Thyroid gland (tissue), 4 donors: ENCODE measurements at regions not wholly inside any gene's neighbourhood (a gene's known extent, or its start where the extent isn't known, plus 50 kb on each side); places are given as distances from the start of the nearest gene placed in this dataset.

Experiments used
- DNase-seq, 2 donors: peaks; one replicate each; pipeline ENCODE4 v3.0.0-alpha.2; 2019
- H3K27ac ChIP-seq, 3 donors: fragments of 200-600 bp; sonication (generic); 1 replicate in 2 of 3; 2 replicates in 1 of 3; pipeline ENCODE4 v1.5.1; 2016 to 2019; ENCODE audit warnings: mild to moderate bottlenecking in 1 of 3, moderate library complexity in 1 of 3
- H3K27me3 ChIP-seq: fragments of 200-600 bp; sonication (generic); one replicate; pipeline ENCODE4 v1.5.1; 2019
- H3K36me3 ChIP-seq, 2 donors: fragments of 200-600 bp; sonication (generic); one replicate each; pipeline ENCODE4 v1.5.1; 2016 to 2019
- H3K4me1 ChIP-seq, 2 donors: fragments of 200-600 bp; sonication (generic); one replicate each; pipeline ENCODE4 v1.5.1; 2017 to 2019
- H3K4me3 ChIP-seq, 3 donors: fragments of 200-600 bp; sonication (generic); replicated peaks in 1 of 3; 1 replicate in 2 of 3; 2 replicates in 1 of 3; pipeline ENCODE4 v1.5.1; 2016; ENCODE audit warnings: mild to moderate bottlenecking in 1 of 3
- H3K9me3 ChIP-seq: fragments of 200-600 bp; sonication (generic); one replicate; pipeline ENCODE4 v1.5.1; 2017
- POLR2A ChIP-seq, 2 donors: fragments of 450-650 bp; IDR thresholded peaks; one replicate each; pipeline ENCODE4 v1.6.1; 2017; ENCODE audit warnings: antibody characterized with exemption in 2 of 2, mild to moderate bottlenecking in 2 of 2, moderate library complexity in 1 of 2
- WGBS, 2 donors: methylation state at CpG; one replicate each; pipeline ENCODE4 v1.1.5; 2017; 5-methylcytosine and 5-hydroxymethylcytosine counted together
- intact Hi-C: fragments of 100-400 bp; cut with DNase I; formaldehyde crosslinking; loops from one replicate; pipeline ENCODE4 v1.15.1; 2023
- TF ChIP-seq, protein P1 (sequence below), 6 experiments: fragments of 200-600 bp in 3 of 6; fragments of 450-650 bp in 3 of 6; sonication (generic) in 3 of 6; IDR thresholded peaks; one replicate each; pipeline ENCODE4 v1.5.1; 2016 to 2019; ENCODE audit warnings: antibody characterized with exemption in 6 of 6, mild to moderate bottlenecking in 2 of 6, inconsistent platforms in 1 of 6, moderate library complexity in 1 of 6

DNA sequence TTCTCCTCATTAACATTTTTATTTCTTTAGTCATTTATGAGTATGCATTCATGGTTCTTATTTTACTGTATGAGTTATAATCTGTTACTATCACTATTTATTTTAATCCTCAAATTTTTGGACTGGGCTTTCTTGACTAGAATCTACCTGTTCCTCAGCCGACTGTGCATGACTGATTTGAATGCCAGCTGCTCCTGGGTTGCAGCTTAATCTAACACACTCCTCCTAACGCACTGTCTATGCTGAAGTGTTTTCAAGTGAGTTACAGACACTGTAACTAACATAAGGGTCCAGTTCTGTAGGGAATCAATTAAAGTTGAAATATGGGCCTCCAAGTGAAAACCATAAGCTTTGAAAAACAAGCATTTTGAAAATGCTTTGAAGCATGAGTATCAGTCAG, 137.4 kb upstream of the ARSJ start:
- Histone ChIP-seq H3K27ac (no peak overlapping the region), H3K9me3 (no peaks in the 10 kb centered on the region), H3K36me3 (no peaks in the 10 kb centered on the region), H3K4me1 (no peaks in the 10 kb centered on the region), H3K27me3 (no peaks in the 10 kb centered on the region), H3K4me3 (no peak overlapping the region)
- WGBS, 2 donors, result 35 to 42% methylated on average over 2 of the region's 2 CpGs
- TF ChIP-seq POLR2A (IDR thresholded peaks at IDR 0.05), result no peak
- TF ChIP-seq, protein P1, sequence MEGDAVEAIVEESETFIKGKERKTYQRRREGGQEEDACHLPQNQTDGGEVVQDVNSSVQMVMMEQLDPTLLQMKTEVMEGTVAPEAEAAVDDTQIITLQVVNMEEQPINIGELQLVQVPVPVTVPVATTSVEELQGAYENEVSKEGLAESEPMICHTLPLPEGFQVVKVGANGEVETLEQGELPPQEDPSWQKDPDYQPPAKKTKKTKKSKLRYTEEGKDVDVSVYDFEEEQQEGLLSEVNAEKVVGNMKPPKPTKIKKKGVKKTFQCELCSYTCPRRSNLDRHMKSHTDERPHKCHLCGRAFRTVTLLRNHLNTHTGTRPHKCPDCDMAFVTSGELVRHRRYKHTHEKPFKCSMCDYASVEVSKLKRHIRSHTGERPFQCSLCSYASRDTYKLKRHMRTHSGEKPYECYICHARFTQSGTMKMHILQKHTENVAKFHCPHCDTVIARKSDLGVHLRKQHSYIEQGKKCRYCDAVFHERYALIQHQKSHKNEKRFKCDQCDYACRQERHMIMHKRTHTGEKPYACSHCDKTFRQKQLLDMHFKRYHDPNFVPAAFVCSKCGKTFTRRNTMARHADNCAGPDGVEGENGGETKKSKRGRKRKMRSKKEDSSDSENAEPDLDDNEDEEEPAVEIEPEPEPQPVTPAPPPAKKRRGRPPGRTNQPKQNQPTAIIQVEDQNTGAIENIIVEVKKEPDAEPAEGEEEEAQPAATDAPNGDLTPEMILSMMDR (IDR thresholded peaks at IDR 0.05), result no peak
- no peak for DNase-seq
- intact Hi-C loops, result no loop called here

DNA sequence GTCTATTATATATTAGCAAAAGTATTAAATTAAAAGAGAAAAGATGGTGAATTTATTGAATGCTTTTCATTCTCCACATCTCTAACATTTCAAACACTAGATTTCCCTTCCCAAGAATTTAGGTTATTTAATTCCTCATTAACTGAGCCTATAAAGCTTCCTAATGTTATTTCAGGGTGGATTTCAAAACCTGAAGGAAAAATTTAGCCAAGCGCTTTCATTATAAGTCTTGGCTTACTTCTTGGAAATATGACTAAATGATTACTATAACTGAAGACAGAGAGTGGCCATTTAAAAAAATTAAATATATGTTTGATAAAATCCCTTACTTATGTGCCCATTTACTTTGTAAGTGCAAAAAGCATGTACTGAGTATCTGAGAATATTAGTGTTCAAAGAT, 141.8 kb upstream of the ARSJ start:
- no peaks in the 10 kb centered on the region for H3K4me1 ChIP-seq
- H3K4me3 ChIP-seq, result no peak overlapping the region
- intact Hi-C loops, result no loop called here
- no peak for DNase-seq
- WGBS, 2 donors, result 96 to 98% methylated on average over 1 of the region's 1 CpG
- H3K9me3 ChIP-seq, result no peaks in the 10 kb centered on the region
- TF ChIP-seq, protein P1 (IDR thresholded peaks at IDR 0.05), result no peak
- TF ChIP-seq POLR2A (IDR thresholded peaks at IDR 0.05), result no peak
- H3K27ac ChIP-seq, result no peak overlapping the region
- no peaks in the 10 kb centered on the region for H3K36me3 ChIP-seq
- H3K27me3 ChIP-seq, result no peaks in the 10 kb centered on the region

DNA sequence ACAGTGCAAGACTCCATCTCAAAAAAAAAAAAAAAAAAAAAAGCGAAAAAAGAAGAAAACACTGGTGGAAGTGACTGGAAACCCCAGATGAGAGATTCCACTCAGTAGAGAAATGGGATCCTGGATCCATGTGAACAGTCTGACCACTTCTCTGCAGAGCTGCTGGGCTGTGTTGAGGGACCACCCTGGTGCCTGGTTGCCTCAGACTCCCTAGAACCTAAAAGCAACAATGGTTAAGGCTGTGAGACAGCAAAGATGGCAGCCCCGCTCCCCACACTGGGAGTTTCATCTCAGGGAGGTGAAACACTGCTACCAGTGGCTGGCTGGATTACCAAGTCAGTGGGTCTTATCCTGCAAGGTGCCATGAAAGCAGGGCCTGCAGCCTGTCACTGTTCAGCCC, 152.8 kb upstream of the ARSJ start:
- no peak overlapping the region for H3K4me3 ChIP-seq
- no peaks in the 10 kb centered on the region for H3K4me1 ChIP-seq
- H3K9me3 ChIP-seq, result no peaks in the 10 kb centered on the region
- no peaks in the 10 kb centered on the region for H3K27me3 ChIP-seq
- TF ChIP-seq, protein P1 (IDR thresholded peaks at IDR 0.05), result no peak
- no peak for TF ChIP-seq POLR2A (IDR thresholded peaks at IDR 0.05)
- no peak overlapping the region for H3K27ac ChIP-seq
- WGBS, 2 donors, result 82 to 89% methylated on average over 2 of the region's 2 CpGs
- no peaks in the 10 kb centered on the region for H3K36me3 ChIP-seq
- DNase-seq, result no peak
- intact Hi-C loops, result no loop called here

DNA sequence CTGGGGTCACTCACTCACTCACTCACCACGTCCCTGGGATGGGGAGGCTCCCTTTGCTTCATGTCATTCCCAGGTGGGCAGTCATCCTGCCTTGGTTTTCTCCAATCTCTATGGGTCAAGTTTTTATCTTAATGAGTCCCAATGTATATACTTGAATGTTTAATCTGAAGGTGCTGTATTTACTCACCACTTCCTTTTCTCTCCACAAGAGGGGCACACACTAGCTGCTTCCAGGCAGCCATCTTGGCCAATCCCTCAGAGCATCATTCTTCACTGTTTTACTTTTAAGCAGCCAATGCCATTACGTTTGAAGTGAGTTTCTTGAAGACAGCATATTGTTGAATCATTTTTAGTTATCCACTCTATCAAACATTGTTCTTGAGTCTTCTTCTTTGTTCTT, 153.4 kb upstream of the ARSJ start:
- H3K36me3 ChIP-seq, result no peaks in the 10 kb centered on the region
- no peak overlapping the region for H3K27ac ChIP-seq
- H3K4me3 ChIP-seq, result no peak overlapping the region
- no peak for DNase-seq
- intact Hi-C loops, result no loop called here
- WGBS, 2 donors, result 81 to 89% methylated on average over 2 of the region's 2 CpGs
- H3K9me3 ChIP-seq, result no peaks in the 10 kb centered on the region
- no peaks in the 10 kb centered on the region for H3K4me1 ChIP-seq
- no peaks in the 10 kb centered on the region for H3K27me3 ChIP-seq
- no peak for TF ChIP-seq POLR2A (IDR thresholded peaks at IDR 0.05)
- TF ChIP-seq, protein P1 (IDR thresholded peaks at IDR 0.05), result no peak

DNA sequence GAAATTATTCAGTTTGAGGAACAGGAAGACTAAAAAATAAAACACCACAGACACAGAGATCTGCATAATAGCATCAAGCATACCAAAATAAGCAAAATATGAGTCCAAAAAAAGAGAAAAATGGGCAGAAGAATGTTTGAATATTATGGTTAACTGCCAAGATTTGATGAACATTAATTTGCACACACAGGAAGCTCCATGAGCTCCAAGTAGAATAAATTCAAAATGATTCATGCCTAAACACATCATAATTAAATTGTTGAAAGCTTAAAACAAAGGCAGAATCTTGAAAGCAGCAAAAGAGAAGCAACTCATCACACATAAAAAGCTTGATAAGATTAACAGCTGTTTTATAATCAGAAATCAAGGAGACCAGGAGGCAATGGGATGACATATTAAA, 156.6 kb upstream of the ARSJ start:
- no peak for DNase-seq

More for the DNA sequence above, 156.6 kb upstream of the ARSJ start:
- Histone ChIP-seq H3K4me3 (no peak overlapping the region), H3K4me1 (no peaks in the 10 kb centered on the region), H3K9me3 (no peaks in the 10 kb centered on the region), H3K27ac (no peak overlapping the region), H3K27me3 (no peaks in the 10 kb centered on the region), H3K36me3 (no peaks in the 10 kb centered on the region)
- TF ChIP-seq POLR2A (IDR thresholded peaks at IDR 0.05), result no peak
- TF ChIP-seq, protein P1 (IDR thresholded peaks at IDR 0.05), result no peak
- intact Hi-C loops, result no loop called here
